ENCODE measurements at regions not wholly inside any gene's neighbourhood (a gene's known extent, or its start where the extent isn't known, plus 50 kb on each side); places are given as distances from the start of the nearest gene placed in this dataset.

DNA sequence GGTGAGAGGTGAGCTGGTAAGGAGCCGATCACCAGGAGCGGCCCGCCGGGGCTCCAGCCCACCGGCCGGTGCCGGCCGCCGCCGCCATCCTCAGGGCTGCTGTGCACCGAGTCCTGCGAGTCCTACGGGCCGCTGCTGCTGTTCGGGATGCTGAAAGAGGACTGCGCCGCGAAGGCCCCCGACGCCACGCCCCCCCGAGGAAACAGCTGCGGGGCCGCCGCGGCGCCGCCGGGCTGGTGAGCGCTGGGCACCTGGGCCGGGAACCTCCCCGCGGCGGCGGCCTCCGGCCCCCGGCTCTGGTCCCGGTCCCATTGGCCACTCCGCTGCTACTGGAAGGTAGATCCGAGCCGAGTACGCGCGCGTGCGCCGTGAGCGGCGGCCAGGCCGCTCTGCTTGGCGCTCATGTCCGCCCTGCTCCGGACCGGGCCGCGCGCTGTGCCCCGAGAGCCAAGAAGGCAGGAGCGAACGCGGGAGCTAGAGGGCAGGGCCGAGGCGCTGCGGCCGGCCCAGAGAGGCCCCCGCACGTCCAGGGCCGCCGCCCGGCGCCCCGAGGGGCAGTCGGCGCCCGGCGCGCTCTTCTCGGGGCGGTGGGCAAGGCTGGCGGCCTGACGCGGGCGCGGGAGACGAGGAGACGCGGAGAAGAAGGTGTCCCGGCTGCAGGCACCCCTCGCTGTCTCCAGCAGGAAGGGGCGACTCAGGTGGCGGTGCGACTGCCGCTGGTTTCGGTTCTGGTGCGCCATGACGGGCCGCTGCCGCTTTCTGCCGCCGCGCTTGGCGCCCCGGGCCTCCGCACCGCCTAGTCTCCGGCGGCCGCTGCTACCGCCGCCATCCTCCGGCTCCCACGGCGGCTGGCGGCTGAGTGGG lies 121.3 kb upstream of the WIPF3 start:
- TF ChIP-seq, protein P1, sequence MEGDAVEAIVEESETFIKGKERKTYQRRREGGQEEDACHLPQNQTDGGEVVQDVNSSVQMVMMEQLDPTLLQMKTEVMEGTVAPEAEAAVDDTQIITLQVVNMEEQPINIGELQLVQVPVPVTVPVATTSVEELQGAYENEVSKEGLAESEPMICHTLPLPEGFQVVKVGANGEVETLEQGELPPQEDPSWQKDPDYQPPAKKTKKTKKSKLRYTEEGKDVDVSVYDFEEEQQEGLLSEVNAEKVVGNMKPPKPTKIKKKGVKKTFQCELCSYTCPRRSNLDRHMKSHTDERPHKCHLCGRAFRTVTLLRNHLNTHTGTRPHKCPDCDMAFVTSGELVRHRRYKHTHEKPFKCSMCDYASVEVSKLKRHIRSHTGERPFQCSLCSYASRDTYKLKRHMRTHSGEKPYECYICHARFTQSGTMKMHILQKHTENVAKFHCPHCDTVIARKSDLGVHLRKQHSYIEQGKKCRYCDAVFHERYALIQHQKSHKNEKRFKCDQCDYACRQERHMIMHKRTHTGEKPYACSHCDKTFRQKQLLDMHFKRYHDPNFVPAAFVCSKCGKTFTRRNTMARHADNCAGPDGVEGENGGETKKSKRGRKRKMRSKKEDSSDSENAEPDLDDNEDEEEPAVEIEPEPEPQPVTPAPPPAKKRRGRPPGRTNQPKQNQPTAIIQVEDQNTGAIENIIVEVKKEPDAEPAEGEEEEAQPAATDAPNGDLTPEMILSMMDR (IDR thresholded peaks at IDR 0.05), result peak in 1 of 4 experiments; percentile 32
- TF ChIP-seq POLR2AphosphoS5 (IDR thresholded peaks at IDR 0.05), result peak; percentile 29

All from gastroesophageal sphincter (tissue), 3 donors.